ENCODE measurements at regions not wholly inside any gene's neighbourhood (a gene's known extent, or its start where the extent isn't known, plus 50 kb on each side); places are given as distances from the start of the nearest gene placed in this dataset.

DNA sequence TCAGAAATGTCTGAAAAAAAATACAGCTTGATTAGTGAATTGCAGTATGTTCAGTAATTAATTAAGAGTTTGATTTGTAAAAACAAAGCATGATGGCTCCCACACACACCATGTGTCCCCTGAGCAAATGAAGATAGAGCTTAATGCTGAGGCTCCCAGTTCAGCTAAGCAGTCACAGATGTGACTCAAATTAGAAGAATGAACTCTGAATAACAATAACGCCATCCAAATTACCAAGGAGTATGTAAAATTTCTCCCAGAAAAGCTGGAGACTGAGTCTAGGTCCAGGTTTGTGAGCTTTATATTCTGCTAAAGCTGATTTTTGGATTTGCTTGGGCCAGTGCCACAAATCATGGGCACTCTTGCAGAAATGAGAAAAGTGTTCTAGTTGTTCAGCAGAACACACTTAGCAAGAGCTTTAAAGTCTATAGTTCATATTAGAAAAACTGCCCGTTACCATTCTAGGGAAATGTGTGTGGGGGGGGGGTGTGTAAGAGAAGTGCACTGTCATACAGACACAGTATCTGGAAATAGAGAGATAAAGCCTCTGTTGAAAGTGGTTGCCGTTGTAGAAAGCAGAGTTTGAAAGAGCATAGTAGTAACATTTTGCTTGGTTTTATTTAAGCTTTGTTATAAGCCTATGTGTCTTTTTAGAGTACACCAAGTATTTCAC is 253.1 kb downstream of the BCAT1 start:
- no peaks in the 10 kb centered on the region for H3K36me3 ChIP-seq (ENCODE audit: insufficient read depth, low read length)
- H3F3A ChIP-seq (ENCODE audit: insufficient read depth, low read length, poor library complexity, severe bottlenecking): no peaks in the 10 kb centered on the region
- H4K20me1 ChIP-seq (ENCODE audit: insufficient read depth): no peaks in the 10 kb centered on the region
- H3K27me3 ChIP-seq (ENCODE audit: insufficient read depth, low read depth, low read length): no peaks in the 10 kb centered on the region
- no peaks in the 10 kb centered on the region for H3K79me2 ChIP-seq (replicated peaks; ENCODE audit: insufficient read depth, low read length)
- TF ChIP-seq POLR2AphosphoS5 (IDR thresholded peaks at IDR 0.05): no peak
- no peak for TF ChIP-seq MXI1 (conservative IDR thresholded peaks at IDR 0.05; ENCODE audit: poor library complexity, severe bottlenecking)
- TF ChIP-seq EP300 (conservative IDR thresholded peaks at IDR 0.05; ENCODE audit: poor library complexity, severe bottlenecking): no peak
- H2AFZ ChIP-seq (ENCODE audit: low read depth, low read length): no peak overlapping the region
- no peaks in the 10 kb centered on the region for H3K9me2 ChIP-seq (ENCODE audit: insufficient read depth, low read length)
- H3K27ac ChIP-seq (ENCODE audit: low read length): no peak overlapping the region
- H3K4me2 ChIP-seq (ENCODE audit: low read length): no peak overlapping the region
- no peak overlapping the region for H3K4me3 ChIP-seq (ENCODE audit: low read length)
- H3K9ac ChIP-seq (ENCODE audit: low read length): no peak overlapping the region
- no peaks in the 10 kb centered on the region for H3K9me3 ChIP-seq (ENCODE audit: low read length)

- H3F3A ChIP-seq (ENCODE audit: insufficient read depth, low read length, poor library complexity, severe bottlenecking): no peaks in the 10 kb centered on the region
- no peaks in the 10 kb centered on the region for H3K27me3 ChIP-seq (ENCODE audit: insufficient read depth, low read depth, low read length)
- H2AFZ ChIP-seq (ENCODE audit: low read depth, low read length): no peak overlapping the region
- H3K9ac ChIP-seq (ENCODE audit: low read length): no peak overlapping the region
- no peak overlapping the region for H3K27ac ChIP-seq (ENCODE audit: low read length)
- no peaks in the 10 kb centered on the region for H3K79me2 ChIP-seq (replicated peaks; ENCODE audit: insufficient read depth, low read length)
- H3K36me3 ChIP-seq (ENCODE audit: insufficient read depth, low read length): no peaks in the 10 kb centered on the region
- H3K9me3 ChIP-seq (ENCODE audit: low read length): no peaks in the 10 kb centered on the region
- H3K4me2 ChIP-seq (ENCODE audit: low read length): no peak overlapping the region
- no peak overlapping the region for H3K4me3 ChIP-seq (ENCODE audit: low read length)
- TF ChIP-seq MXI1 (conservative IDR thresholded peaks at IDR 0.05; ENCODE audit: poor library complexity, severe bottlenecking): no peak
- no peak for TF ChIP-seq EZH2 (IDR thresholded peaks at IDR 0.05; ENCODE audit: borderline replicate concordance, insufficient read depth, low read length, poor library complexity, severe bottlenecking)
- TF ChIP-seq EP300 (conservative IDR thresholded peaks at IDR 0.05; ENCODE audit: poor library complexity, severe bottlenecking): no peak
- no peak for TF ChIP-seq SMC3 (conservative IDR thresholded peaks at IDR 0.05; ENCODE audit: poor library complexity)
- no peak for TF ChIP-seq RAD21 (conservative IDR thresholded peaks at IDR 0.05)
- H3K9me2 ChIP-seq (ENCODE audit: insufficient read depth, low read length): no peaks in the 10 kb centered on the region
- H4K20me1 ChIP-seq (ENCODE audit: insufficient read depth): no peaks in the 10 kb centered on the region
Measured at GRCh38 chr12:24695103-24695502, 253.8 kb downstream of the BCAT1 start.

GRCh38 chr12:24688601-24689000 is 260.3 kb downstream of the BCAT1 start:
- Histone ChIP-seq H4K20me1 (ENCODE audit: insufficient read depth) (no peaks in the 10 kb centered on the region), H3K9me2 (ENCODE audit: insufficient read depth, low read length) (no peaks in the 10 kb centered on the region), H3F3A (ENCODE audit: insufficient read depth, low read length, poor library complexity, severe bottlenecking) (no peaks in the 10 kb centered on the region), H2AFZ (ENCODE audit: low read depth, low read length) (no peak overlapping the region), H3K9ac (ENCODE audit: low read length) (no peak overlapping the region), H3K27ac (ENCODE audit: low read length) (no peak overlapping the region), H3K9me3 (ENCODE audit: low read length) (no peaks in the 10 kb centered on the region), H3K4me2 (ENCODE audit: low read length) (no peak overlapping the region), H3K4me3 (ENCODE audit: low read length) (no peak overlapping the region), H3K27me3 (ENCODE audit: insufficient read depth, low read depth, low read length) (no peaks in the 10 kb centered on the region), H3K79me2 (replicated peaks; ENCODE audit: insufficient read depth, low read length) (no peaks in the 10 kb centered on the region), H3K36me3 (ENCODE audit: insufficient read depth, low read length) (no peaks in the 10 kb centered on the region)
- TF ChIP-seq POLR2AphosphoS5 (IDR thresholded peaks at IDR 0.05): no peak
- TF ChIP-seq EZH2 (IDR thresholded peaks at IDR 0.05; ENCODE audit: borderline replicate concordance, insufficient read depth, low read length, poor library complexity, severe bottlenecking): no peak
- TF ChIP-seq RAD21 (conservative IDR thresholded peaks at IDR 0.05): no peak
- TF ChIP-seq TAF1 (IDR thresholded peaks at IDR 0.05; ENCODE audit: low read depth): no peak
- TF ChIP-seq, protein P1, sequence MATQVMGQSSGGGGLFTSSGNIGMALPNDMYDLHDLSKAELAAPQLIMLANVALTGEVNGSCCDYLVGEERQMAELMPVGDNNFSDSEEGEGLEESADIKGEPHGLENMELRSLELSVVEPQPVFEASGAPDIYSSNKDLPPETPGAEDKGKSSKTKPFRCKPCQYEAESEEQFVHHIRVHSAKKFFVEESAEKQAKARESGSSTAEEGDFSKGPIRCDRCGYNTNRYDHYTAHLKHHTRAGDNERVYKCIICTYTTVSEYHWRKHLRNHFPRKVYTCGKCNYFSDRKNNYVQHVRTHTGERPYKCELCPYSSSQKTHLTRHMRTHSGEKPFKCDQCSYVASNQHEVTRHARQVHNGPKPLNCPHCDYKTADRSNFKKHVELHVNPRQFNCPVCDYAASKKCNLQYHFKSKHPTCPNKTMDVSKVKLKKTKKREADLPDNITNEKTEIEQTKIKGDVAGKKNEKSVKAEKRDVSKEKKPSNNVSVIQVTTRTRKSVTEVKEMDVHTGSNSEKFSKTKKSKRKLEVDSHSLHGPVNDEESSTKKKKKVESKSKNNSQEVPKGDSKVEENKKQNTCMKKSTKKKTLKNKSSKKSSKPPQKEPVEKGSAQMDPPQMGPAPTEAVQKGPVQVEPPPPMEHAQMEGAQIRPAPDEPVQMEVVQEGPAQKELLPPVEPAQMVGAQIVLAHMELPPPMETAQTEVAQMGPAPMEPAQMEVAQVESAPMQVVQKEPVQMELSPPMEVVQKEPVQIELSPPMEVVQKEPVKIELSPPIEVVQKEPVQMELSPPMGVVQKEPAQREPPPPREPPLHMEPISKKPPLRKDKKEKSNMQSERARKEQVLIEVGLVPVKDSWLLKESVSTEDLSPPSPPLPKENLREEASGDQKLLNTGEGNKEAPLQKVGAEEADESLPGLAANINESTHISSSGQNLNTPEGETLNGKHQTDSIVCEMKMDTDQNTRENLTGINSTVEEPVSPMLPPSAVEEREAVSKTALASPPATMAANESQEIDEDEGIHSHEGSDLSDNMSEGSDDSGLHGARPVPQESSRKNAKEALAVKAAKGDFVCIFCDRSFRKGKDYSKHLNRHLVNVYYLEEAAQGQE (IDR thresholded peaks at IDR 0.05; ENCODE audit: borderline replicate concordance): no peak
- no peak for TF ChIP-seq CTCF (IDR thresholded peaks at IDR 0.05; ENCODE audit: poor library complexity, severe bottlenecking)
- no peak for TF ChIP-seq SMC3 (conservative IDR thresholded peaks at IDR 0.05; ENCODE audit: poor library complexity)
- TF ChIP-seq EP300 (conservative IDR thresholded peaks at IDR 0.05; ENCODE audit: poor library complexity, severe bottlenecking): no peak
- no peak for TF ChIP-seq MXI1 (conservative IDR thresholded peaks at IDR 0.05; ENCODE audit: poor library complexity, severe bottlenecking)
